ENCODE measurements at regions not wholly inside any gene's neighbourhood (a gene's known extent, or its start where the extent isn't known, plus 50 kb on each side); places are given as distances from the start of the nearest gene placed in this dataset.
A peak's percentile ranks its signal among the peaks of the same experiment; 100 is the strongest.

DNA sequence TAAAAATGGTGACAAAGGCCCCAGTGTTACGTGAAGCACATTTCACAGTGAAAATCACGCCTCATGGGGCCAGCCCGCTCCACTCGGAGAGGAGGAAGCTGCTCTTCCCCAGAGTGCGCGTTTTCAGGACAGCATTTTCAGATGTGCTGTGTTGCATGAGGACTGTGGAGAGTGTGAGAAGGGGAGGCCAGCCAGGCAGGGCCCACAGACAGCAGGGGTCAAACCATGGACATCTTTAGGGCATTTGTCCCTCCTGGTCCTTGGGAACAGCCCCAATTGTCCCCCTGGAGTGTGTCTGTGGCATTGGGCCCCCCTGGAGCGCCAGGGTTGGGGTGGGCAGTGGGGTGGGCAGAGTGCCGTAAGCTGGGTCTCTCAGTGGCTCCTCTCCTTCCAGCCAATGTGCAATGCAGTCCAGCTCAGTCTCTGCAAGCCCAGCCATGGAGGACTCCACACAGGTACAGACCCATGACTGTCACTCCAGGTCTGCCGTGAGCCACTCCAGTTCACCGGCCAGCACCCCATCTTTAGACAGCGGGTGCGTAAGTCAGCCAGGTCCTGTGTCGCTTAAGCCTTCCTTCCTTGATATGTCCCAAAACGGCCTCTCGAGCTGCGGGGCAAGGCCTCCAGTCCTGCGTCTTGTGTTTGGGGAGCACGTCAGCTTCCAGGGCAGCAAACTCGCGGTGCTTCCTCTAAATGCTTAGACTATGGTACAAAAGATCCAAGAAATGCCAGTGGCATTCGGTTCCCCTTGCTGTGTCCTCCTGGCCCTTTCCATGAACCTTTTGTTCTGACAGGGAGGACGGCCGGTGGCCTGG, 159.3 kb upstream of the AFDN start:
- DNase-seq = no peak
- no peak overlapping the region for H3K4me3 ChIP-seq
- intact Hi-C loops (cut with DNase I) = no loop called here
- peak overlapping the region in 1 of 5 donors; percentile 25 for H3K27ac ChIP-seq
- H3K9me3 ChIP-seq (replicated peaks in 1 of 3) = no peaks in the 10 kb centered on the region
- H3K36me3 ChIP-seq (replicated peaks in 1 of 2) = no peaks in the 10 kb centered on the region
- WGBS, 4 donors = 74 to 90% (median 84%) methylated on average over 8 to 23 of the region's 23 CpGs
- no peaks in the 10 kb centered on the region for H3K27me3 ChIP-seq
- H3K4me1 ChIP-seq (replicated peaks in 1 of 2) = no peaks in the 10 kb centered on the region
- TF ChIP-seq, protein P1, sequence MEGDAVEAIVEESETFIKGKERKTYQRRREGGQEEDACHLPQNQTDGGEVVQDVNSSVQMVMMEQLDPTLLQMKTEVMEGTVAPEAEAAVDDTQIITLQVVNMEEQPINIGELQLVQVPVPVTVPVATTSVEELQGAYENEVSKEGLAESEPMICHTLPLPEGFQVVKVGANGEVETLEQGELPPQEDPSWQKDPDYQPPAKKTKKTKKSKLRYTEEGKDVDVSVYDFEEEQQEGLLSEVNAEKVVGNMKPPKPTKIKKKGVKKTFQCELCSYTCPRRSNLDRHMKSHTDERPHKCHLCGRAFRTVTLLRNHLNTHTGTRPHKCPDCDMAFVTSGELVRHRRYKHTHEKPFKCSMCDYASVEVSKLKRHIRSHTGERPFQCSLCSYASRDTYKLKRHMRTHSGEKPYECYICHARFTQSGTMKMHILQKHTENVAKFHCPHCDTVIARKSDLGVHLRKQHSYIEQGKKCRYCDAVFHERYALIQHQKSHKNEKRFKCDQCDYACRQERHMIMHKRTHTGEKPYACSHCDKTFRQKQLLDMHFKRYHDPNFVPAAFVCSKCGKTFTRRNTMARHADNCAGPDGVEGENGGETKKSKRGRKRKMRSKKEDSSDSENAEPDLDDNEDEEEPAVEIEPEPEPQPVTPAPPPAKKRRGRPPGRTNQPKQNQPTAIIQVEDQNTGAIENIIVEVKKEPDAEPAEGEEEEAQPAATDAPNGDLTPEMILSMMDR (IDR thresholded peaks at IDR 0.05) = no peak
- no peak for TF ChIP-seq POLR2A (IDR thresholded peaks at IDR 0.05)

DNA sequence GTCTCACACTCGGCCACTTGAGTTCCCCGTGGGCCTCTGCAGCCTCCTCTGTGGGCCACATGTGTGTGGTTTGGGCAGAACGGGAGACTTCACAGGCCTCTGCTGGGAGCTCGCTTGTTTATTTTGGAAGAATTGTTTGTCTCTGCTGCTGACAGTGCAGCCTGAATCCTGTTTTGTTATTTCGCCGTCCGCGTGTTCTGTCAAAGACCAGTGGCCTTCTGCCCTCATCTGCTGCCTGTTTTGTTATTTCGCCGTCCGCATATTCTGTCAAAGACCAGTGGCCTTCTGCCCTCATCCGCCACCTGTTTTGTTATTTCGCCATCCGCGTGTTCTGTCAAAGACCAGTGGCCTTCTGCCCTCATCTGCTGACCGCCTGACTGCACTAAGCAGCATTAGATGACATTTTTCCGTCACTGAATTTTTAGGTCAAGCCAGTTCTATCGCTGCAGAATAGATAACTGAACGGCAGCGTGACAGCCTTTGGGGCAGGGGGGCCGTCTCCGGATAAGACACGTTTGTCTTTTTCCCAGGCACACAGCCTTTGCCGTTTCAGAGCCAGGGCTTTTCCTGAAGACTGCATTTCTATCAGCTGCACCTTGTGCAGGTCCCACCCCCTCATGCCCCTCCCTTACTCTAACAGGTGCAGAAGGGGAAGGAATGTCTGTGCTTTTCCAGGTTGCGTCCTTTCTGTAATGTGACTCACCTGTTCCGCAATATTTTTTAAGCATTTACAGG, 158.5 kb upstream of the AFDN start:
- Histone ChIP-seq H3K4me3 (no peak overlapping the region), H3K27me3 (no peaks in the 10 kb centered on the region), H3K9me3 (replicated peaks in 1 of 3) (no peaks in the 10 kb centered on the region), H3K4me1 (replicated peaks in 1 of 2) (no peaks in the 10 kb centered on the region), H3K36me3 (replicated peaks in 1 of 2) (no peaks in the 10 kb centered on the region), H3K27ac (peak overlapping the region in 1 of 5 donors; percentile 25)
- intact Hi-C loops (cut with DNase I) = no loop called here
- TF ChIP-seq, protein P1 (IDR thresholded peaks at IDR 0.05) = no peak
- TF ChIP-seq POLR2A (IDR thresholded peaks at IDR 0.05) = no peak
- 55 to 64% (median 60%) methylated on average over 26 of the region's 26 CpGs for WGBS, 4 donors
- peak in 4 of 7 donors; percentile 21 to 67 (median 38) for DNase-seq

DNA sequence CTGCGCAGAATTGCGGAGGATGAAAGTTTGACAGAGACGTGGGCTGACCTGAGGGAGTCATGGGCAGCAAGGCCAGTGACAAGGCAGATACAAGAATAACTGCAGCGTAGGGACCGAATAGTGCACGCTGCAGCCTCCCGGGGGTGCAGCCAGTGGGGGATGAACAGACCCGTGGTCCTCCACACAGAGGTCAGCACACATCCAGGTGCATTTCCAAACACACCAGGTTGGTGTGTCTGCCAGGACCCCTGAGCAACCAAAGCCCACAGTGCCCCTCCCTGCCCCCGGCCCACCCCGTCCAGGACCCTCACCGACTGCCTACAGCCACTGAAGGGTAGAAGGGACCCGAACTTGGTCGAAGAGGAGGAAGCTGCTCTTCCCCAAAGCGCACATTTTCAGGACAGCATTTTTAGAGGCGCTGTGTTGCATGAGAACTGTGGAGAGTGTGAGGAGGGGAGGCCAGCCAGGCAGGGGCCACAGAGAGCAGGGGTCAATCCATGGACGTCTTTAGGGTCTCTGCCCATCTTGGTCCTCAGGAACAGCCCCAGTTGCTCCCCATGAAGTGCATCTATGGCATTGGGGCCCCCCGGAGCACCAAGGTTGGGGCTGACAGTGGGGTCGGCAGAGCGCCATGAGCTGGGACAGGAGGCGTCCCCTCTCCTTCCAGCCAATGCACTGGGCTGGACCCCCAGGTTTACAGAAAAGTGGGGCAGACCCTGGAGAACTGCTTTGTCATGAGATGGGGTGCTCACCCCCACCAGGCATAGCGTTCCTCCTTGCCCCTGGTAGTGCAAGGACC, 157.8 kb upstream of the AFDN start:
- no peak overlapping the region for H3K27ac ChIP-seq
- no peak for DNase-seq
- 78 to 92% (median 82%) methylated on average over 8 to 21 of the region's 21 CpGs for WGBS, 4 donors
- TF ChIP-seq, protein P1 (IDR thresholded peaks at IDR 0.05) = no peak
- no peak for TF ChIP-seq POLR2A (IDR thresholded peaks at IDR 0.05)
- H3K4me3 ChIP-seq = no peak overlapping the region
- H3K4me1 ChIP-seq (replicated peaks in 1 of 2) = no peaks in the 10 kb centered on the region
- H3K27me3 ChIP-seq = no peaks in the 10 kb centered on the region
- intact Hi-C loops (cut with DNase I) = no loop called here
- H3K9me3 ChIP-seq (replicated peaks in 1 of 3) = no peaks in the 10 kb centered on the region
- H3K36me3 ChIP-seq (replicated peaks in 1 of 2) = no peaks in the 10 kb centered on the region

DNA sequence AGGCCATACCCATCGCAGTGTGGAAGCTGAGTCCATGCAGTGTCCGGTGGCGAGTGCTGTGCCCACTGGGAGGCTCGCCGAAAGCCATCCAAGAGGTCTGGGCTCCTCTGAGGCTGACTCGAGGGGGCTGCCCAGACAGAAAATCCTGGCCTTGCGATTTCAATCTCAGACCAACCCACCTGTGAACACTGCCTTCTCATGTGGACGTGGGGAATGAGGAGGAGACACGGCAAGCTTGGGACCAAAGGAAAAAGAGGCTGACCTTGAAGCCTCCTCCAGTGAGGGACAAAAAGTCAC, 157.2 kb upstream of the AFDN start:
- Histone ChIP-seq H3K36me3 (replicated peaks in 1 of 2) (no peaks in the 10 kb centered on the region), H3K9me3 (replicated peaks in 1 of 3) (no peaks in the 10 kb centered on the region), H3K4me1 (replicated peaks in 1 of 2) (no peaks in the 10 kb centered on the region), H3K4me3 (no peak overlapping the region), H3K27ac (no peak overlapping the region), H3K27me3 (no peaks in the 10 kb centered on the region)
- no peak for DNase-seq
- TF ChIP-seq, protein P1 (IDR thresholded peaks at IDR 0.05) = no peak
- TF ChIP-seq POLR2A (IDR thresholded peaks at IDR 0.05) = no peak
- 81 to 89% (median 86%) methylated on average over 7 to 9 of the region's 9 CpGs for WGBS, 4 donors
- intact Hi-C loops (cut with DNase I) = no loop called here

Data from adrenal gland (tissue), 9 donors.